Liver (tissue), 2 donors: ENCODE measurements at regions not wholly inside any gene's neighbourhood (a gene's known extent, or its start where the extent isn't known, plus 50 kb on each side); places are given as distances from the start of the nearest gene placed in this dataset.

Experiments used
- CTCF ChIP-seq: fragments of 150-350 bp; IDR thresholded peaks from 2 replicates; pipeline ENCODE4 v1.5.1; 2017; ENCODE audit warnings: improper control_type of control experiment, low read depth, low read length; ENCODE audit not compliant: missing input control
- REST ChIP-seq: IDR thresholded peaks from 2 replicates; pipeline ENCODE4 v1.6.1; 2016; ENCODE audit warnings: antibody characterized with exemption, mild to moderate bottlenecking
- YY1 ChIP-seq: IDR thresholded peaks from 2 replicates; pipeline ENCODE4 v1.6.1; 2016; ENCODE audit warnings: antibody characterized with exemption, mild to moderate bottlenecking
- donor health status: healthy.

GRCh38 chr5:120098902-120099535, 365.1 kb upstream of the PRR16 start:
- no peak for TF ChIP-seq REST
- TF ChIP-seq CTCF: no peak
- TF ChIP-seq YY1: no peak
